ENCODE measurements at regions not wholly inside any gene's neighbourhood (a gene's known extent, or its start where the extent isn't known, plus 50 kb on each side); places are given as distances from the start of the nearest gene placed in this dataset.

DNA sequence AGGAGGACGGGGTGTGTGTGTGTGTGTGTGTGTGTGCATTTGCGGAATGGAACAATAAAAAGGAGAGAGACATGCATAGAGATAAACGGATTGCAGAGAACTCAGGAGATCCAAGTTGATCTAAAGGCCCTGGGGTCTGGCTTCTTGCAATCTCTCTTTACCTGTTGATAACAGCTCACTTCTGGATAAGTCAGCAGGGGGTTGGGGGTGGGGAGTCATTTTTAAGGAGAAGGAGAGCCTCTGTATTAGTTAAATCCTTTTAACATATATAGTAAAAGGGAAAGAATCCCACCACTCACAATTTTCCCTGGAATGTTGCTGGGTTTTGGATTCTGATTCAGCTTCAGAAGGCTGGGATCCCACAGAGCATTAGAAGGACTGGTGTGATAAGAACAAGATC lies 87.5 kb upstream of the MITF start:
- no peak for TF ChIP-seq POLR2AphosphoS5 (IDR thresholded peaks at IDR 0.05)
- TF ChIP-seq, protein P1, sequence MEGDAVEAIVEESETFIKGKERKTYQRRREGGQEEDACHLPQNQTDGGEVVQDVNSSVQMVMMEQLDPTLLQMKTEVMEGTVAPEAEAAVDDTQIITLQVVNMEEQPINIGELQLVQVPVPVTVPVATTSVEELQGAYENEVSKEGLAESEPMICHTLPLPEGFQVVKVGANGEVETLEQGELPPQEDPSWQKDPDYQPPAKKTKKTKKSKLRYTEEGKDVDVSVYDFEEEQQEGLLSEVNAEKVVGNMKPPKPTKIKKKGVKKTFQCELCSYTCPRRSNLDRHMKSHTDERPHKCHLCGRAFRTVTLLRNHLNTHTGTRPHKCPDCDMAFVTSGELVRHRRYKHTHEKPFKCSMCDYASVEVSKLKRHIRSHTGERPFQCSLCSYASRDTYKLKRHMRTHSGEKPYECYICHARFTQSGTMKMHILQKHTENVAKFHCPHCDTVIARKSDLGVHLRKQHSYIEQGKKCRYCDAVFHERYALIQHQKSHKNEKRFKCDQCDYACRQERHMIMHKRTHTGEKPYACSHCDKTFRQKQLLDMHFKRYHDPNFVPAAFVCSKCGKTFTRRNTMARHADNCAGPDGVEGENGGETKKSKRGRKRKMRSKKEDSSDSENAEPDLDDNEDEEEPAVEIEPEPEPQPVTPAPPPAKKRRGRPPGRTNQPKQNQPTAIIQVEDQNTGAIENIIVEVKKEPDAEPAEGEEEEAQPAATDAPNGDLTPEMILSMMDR (IDR thresholded peaks at IDR 0.05), result no peak

All from breast epithelium (tissue), 3 donors.